Ascending aorta (tissue), 2 donors: ENCODE measurements at regions not wholly inside any gene's neighbourhood (a gene's known extent, or its start where the extent isn't known, plus 50 kb on each side); places are given as distances from the start of the nearest gene placed in this dataset.

Source experiments
- DNase-seq, 2 donors: peaks; one replicate each; pipeline ENCODE4 v3.0.0-alpha.2; 2019; ENCODE audit warnings: low spot score in 2 of 2
- H3K27ac ChIP-seq, 2 donors: fragments of 200-600 bp; sonication (generic); one replicate each; pipeline ENCODE4 v1.5.1; 2016 to 2017; ENCODE audit warnings: mild to moderate bottlenecking in 1 of 2
- H3K27me3 ChIP-seq: fragments of 200-600 bp; sonication (generic); one replicate; pipeline ENCODE4 v1.5.1; 2017
- H3K36me3 ChIP-seq, 2 donors: fragments of 200-600 bp; sonication (generic); one replicate each; pipeline ENCODE4 v1.5.1; 2016
- H3K4me1 ChIP-seq, 2 donors: fragments of 200-600 bp; sonication (generic); one replicate each; pipeline ENCODE4 v1.5.1; 2016 to 2017; ENCODE audit warnings: mild to moderate bottlenecking in 1 of 2
- H3K4me3 ChIP-seq, 2 donors: fragments of 200-600 bp; sonication (generic); one replicate each; pipeline ENCODE4 v1.5.1; 2016 to 2017; ENCODE audit warnings: mild to moderate bottlenecking in 1 of 2
- H3K9me3 ChIP-seq, 2 donors: fragments of 200-600 bp; sonication (generic); one replicate each; pipeline ENCODE4 v1.5.1; 2016
- CTCF ChIP-seq, 3 experiments: fragments of 200-600 bp in 2 of 3; fragments of 450-650 bp in 1 of 3; sonication (generic) in 2 of 3; IDR thresholded peaks; one replicate each; pipeline ENCODE4 v1.5.1; 2016 to 2019; ENCODE audit warnings: antibody characterized with exemption in 3 of 3, mild to moderate bottlenecking in 1 of 3, moderate library complexity in 1 of 3
- intact Hi-C: fragments of 100-400 bp; cut with DNase I; formaldehyde crosslinking; loops from one replicate; pipeline ENCODE4 v1.15.1; 2023

- Histone ChIP-seq H3K4me3 (no peak overlapping the region), H3K4me1 (peaks cover 0 to 4% of the 10 kb centered on the region in 2 donors), H3K27me3 (no peaks in the 10 kb centered on the region), H3K27ac (no peak overlapping the region), H3K9me3 (no peaks in the 10 kb centered on the region), H3K36me3 (no peaks in the 10 kb centered on the region)
- intact Hi-C loops = no loop called here
- no peak for DNase-seq
- no peak for TF ChIP-seq CTCF (IDR thresholded peaks at IDR 0.05)
Observed at GRCh38 chr12:75882421-75882820, 149.2 kb downstream of the PHLDA1 start.

DNA sequence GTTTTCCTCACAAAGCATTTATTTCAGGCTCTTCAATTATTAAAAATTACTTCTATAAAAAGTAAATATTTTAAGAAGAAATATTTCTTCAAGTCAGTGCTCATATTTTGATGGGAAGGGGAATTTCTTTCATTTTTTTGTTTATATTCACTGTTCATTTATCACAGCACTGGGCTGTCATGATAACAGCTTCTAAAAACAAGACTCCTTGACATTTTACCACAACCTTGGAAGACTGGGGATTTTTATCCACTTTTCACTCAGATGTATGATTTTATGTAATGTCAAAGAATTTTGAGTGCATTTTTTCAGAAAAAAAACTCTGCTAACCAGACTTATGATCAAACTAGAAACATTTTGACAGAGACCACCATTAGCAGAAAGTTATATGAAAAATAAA lies 149.7 kb downstream of the PHLDA1 start:
- Histone ChIP-seq H3K27ac (no peak overlapping the region), H3K4me3 (no peak overlapping the region), H3K9me3 (no peaks in the 10 kb centered on the region), H3K27me3 (no peaks in the 10 kb centered on the region), H3K4me1 (peaks cover 0 to 4% of the 10 kb centered on the region in 2 donors), H3K36me3 (no peaks in the 10 kb centered on the region)
- intact Hi-C loops = no loop called here
- no peak for DNase-seq
- no peak for TF ChIP-seq CTCF (IDR thresholded peaks at IDR 0.05)

DNA sequence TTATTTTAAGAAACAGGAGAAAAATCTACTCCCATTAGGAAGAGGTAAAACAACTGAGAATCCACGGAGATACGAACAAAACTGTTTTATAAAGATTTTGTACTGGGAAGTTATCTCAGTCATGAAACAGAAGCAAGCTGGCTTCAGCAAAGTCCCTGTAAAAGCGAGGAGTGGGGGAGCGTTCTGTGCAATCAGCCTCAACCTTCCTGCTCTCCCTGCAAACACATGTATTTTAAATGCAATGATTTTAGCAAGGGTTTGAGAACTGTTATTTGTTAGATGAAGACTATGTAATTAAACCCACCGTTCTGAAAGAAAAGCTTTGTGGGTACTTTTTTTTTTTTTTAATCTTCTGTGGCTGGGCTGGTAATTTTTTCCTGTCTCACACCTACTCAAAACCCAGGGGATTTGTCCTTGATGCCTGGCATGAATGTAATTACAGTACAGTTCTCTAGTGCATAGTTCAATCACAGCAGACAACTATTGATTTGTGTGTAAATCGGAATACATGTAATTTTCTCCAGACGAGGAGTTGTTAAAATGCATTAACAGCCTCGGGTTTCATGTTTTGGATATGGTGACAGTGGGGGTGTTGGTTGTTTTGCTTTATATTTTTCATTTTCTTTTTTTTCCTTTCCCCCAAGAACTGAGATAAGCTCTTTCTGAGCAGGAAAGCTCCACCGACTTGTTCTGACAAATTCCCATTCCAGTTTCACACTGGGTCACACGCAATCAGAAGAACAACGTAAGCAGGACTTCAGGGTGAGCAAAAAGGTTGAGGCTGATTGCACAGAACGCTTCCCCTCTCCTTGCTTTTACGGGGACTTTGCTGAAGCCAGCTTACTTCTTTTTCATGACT lies 153.6 kb downstream of the PHLDA1 start:
- no peak for TF ChIP-seq CTCF (IDR thresholded peaks at IDR 0.05)
- Histone ChIP-seq H3K27ac (no peak overlapping the region), H3K4me3 (peak overlapping the region; percentile 0 to 34), H3K9me3 (no peaks in the 10 kb centered on the region), H3K36me3 (no peaks in the 10 kb centered on the region), H3K4me1 (peaks cover 0 to 4% of the 10 kb centered on the region in 2 donors), H3K27me3 (no peaks in the 10 kb centered on the region)
- intact Hi-C loops = no loop called here
- DNase-seq = no peak

GRCh38 chr12:75876832-75877762 lies 154.5 kb downstream of the PHLDA1 start:
- no peak for TF ChIP-seq CTCF (IDR thresholded peaks at IDR 0.05)
- Histone ChIP-seq H3K27me3 (no peaks in the 10 kb centered on the region), H3K36me3 (no peaks in the 10 kb centered on the region), H3K4me3 (peak overlapping the region in 1 of 2 donors; percentile 34), H3K4me1 (peaks cover 0 to 4% of the 10 kb centered on the region in 2 donors), H3K9me3 (no peaks in the 10 kb centered on the region), H3K27ac (peak overlapping the region in 1 of 2 donors; percentile 6)
- DNase-seq = no peak
- intact Hi-C loops = no loop called here

GRCh38 chr12:75874441-75874840 lies 157.1 kb downstream of the PHLDA1 start:
- Histone ChIP-seq H3K4me1 (no peaks in the 10 kb centered on the region), H3K4me3 (no peak overlapping the region), H3K36me3 (no peaks in the 10 kb centered on the region), H3K27ac (no peak overlapping the region), H3K27me3 (no peaks in the 10 kb centered on the region), H3K9me3 (no peaks in the 10 kb centered on the region)
- intact Hi-C loops = no loop called here
- TF ChIP-seq CTCF (IDR thresholded peaks at IDR 0.05) = no peak
- no peak for DNase-seq
